ENCODE measurements at regions not wholly inside any gene's neighbourhood (a gene's known extent, or its start where the extent isn't known, plus 50 kb on each side); places are given as distances from the start of the nearest gene placed in this dataset.

DNA sequence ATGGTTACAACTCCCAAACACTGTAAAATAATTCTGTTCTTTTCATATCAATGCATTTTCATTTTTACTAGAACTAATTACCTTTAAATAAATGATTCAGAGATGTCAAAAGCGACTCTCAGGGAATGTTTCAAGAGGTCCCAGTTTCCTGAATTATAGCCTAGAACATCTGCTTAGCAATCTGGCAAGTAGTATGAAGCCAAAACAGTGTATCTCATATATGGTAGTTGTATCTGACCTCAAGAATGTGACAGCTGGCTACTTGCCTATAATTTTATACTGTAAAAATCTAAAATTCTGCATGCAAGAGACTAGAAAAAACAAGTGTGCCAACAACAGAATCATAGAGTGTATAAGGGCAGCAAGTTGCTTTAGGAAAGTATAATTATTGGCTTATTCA is 187.7 kb upstream of the POU5F2 start:
- TF ChIP-seq, protein P1, sequence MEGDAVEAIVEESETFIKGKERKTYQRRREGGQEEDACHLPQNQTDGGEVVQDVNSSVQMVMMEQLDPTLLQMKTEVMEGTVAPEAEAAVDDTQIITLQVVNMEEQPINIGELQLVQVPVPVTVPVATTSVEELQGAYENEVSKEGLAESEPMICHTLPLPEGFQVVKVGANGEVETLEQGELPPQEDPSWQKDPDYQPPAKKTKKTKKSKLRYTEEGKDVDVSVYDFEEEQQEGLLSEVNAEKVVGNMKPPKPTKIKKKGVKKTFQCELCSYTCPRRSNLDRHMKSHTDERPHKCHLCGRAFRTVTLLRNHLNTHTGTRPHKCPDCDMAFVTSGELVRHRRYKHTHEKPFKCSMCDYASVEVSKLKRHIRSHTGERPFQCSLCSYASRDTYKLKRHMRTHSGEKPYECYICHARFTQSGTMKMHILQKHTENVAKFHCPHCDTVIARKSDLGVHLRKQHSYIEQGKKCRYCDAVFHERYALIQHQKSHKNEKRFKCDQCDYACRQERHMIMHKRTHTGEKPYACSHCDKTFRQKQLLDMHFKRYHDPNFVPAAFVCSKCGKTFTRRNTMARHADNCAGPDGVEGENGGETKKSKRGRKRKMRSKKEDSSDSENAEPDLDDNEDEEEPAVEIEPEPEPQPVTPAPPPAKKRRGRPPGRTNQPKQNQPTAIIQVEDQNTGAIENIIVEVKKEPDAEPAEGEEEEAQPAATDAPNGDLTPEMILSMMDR (conservative IDR thresholded peaks at IDR 0.05), result no peak
- Mint-ChIP-seq H3K27ac (no peak overlapping the region), H3K4me3 (no peak overlapping the region), H3K27me3 (ENCODE audit: low read depth) (no peaks in the 10 kb centered on the region), H3K36me3 (ENCODE audit: insufficient read depth in 1 of 3, low read depth in 3 of 3) (no peaks in the 10 kb centered on the region; a peak in 1 of 7 replicates), H3K4me1 (peaks cover 12 to 14% of the 10 kb centered on the region in 2 experiments), H3K9me3 (peaks cover 0 to 2% of the 10 kb centered on the region in 2 experiments; a peak in 1 of 5 replicates)
- H3K4me2 ChIP-seq (ENCODE audit: insufficient read depth, insufficient read length, low read length), result no peak overlapping the region
- no peaks in the 10 kb centered on the region for H4K20me1 ChIP-seq (ENCODE audit: control insufficient read depth, insufficient read depth, insufficient read length)
- H2BK20ac ChIP-seq (ENCODE audit: low read depth, low read length, poor library complexity, severe bottlenecking), result no peak overlapping the region
- no peaks in the 10 kb centered on the region for H3K9me3 ChIP-seq (ENCODE audit: control insufficient read depth, low read depth, low read length)
- H3K4me1 ChIP-seq (ENCODE audit: insufficient read depth, low read length), result no peaks in the 10 kb centered on the region
- no peak overlapping the region for H4K91ac ChIP-seq (ENCODE audit: insufficient read length, low read depth, low read length)
- H3K27me3 ChIP-seq (ENCODE audit: insufficient read depth, low read length), result no peaks in the 10 kb centered on the region
- H2BK12ac ChIP-seq (ENCODE audit: insufficient read length, low read depth, low read length), result no peak overlapping the region
- no peak overlapping the region for H3K27ac ChIP-seq (ENCODE audit: insufficient read length, low read depth, low read length)
- no peaks in the 10 kb centered on the region for H3K79me2 ChIP-seq (ENCODE audit: insufficient read depth, low read length)
- no peak overlapping the region for H3K18ac ChIP-seq (ENCODE audit: insufficient read length, low read depth, low read length)
- no peak overlapping the region for H3K4ac ChIP-seq (ENCODE audit: low read depth, low read length)
- no peak overlapping the region for H2BK5ac ChIP-seq (ENCODE audit: insufficient read length, low read length)
- DNase-seq, result no peak
- no peaks in the 10 kb centered on the region for H3K79me1 ChIP-seq (ENCODE audit: insufficient read depth, low read depth, low read length, poor library complexity, severe bottlenecking)
- H2AK5ac ChIP-seq (ENCODE audit: insufficient read length, low read length), result no peak overlapping the region
- no peak overlapping the region for H2BK15ac ChIP-seq (ENCODE audit: low read depth, low read length)
- no peak overlapping the region for H3K56ac ChIP-seq (ENCODE audit: insufficient read length, low read depth, low read length)
- no peak overlapping the region for H3K23ac ChIP-seq (ENCODE audit: insufficient read length, low read depth, low read length)
- WGBS (ENCODE audit: extremely low coverage, insufficient read length, low lambda C conversion rate), result no CpG with 5 or more reads among the region's 1 CpG
- no peak overlapping the region for H3K9ac ChIP-seq (ENCODE audit: extremely low read depth, insufficient read length, low read length)
- H2AFZ ChIP-seq (ENCODE audit: low read length), result no peak overlapping the region
- H3T11ph ChIP-seq (ENCODE audit: low read length), result no peak overlapping the region
- no peak overlapping the region for H3K14ac ChIP-seq (ENCODE audit: insufficient read depth, low read length)
- no peaks in the 10 kb centered on the region for H3K23me2 ChIP-seq (ENCODE audit: insufficient read length, low read depth, low read length, poor library complexity, severe bottlenecking)
- no peak overlapping the region for H4K5ac ChIP-seq (ENCODE audit: insufficient read length, low read depth, low read length)
- no peak overlapping the region for H4K8ac ChIP-seq (replicated peaks; ENCODE audit: insufficient read length, low read depth, low read length)
- no peak overlapping the region for H2BK120ac ChIP-seq (ENCODE audit: low read depth, low read length, poor library complexity, severe bottlenecking)

Measured in H9 (cell line).